HG03457 (cell line): ENCODE measurements at regions not wholly inside any gene's neighbourhood (a gene's known extent, or its start where the extent isn't known, plus 50 kb on each side); places are given as distances from the start of the nearest gene placed in this dataset.
"Not testable (repeated sequence)": the region's sequence is repeated elsewhere in the genome, so short reads cannot be mapped to it uniquely, and the experiment has no call there.

Experiments
- ATAC-seq: cut with Tn5 transposase; IDR thresholded peaks from one replicate; pipeline ENCODE4 v1.9.1; 2021; ENCODE audit warnings: moderate number of reproducible peaks; ENCODE audit not compliant: unreplicated experiment

DNA sequence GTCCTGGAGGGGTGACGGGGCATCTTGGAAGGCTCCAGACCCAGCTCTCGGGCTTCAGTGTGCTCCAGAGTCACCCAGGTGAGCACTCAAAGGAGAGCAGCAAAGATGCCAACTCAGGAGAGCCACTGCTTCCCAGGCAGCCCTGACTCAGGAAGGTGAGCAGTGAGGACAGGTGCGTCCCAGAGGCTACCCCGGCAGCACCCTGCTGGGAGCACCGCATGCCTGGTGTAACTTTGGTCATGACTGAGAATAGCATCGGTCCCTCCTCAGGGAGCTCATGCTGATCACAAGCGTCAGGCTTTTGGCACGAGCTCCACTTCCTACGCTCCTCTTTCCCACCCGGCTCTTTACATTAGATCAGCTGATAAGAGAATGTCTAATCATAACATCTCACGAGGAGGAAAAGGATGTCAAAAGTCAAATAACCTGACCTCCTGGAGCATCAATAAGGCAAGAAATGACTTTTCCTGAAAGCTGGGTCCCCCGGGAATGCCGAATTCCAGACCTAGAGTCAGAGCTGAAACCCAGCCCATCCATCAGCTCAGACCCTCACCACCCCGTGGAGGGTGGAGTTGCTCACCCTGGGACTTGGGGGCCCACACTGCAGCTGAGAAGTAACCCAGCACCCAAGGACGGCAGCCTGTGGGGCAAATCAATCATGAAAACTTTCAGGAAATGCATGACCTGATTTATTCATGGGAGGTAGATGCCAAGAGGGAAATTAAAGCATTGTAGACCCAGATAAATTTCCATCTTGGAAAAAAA lies 248.8 kb downstream of the ACKR3 start:
- ATAC-seq, result no peak

DNA sequence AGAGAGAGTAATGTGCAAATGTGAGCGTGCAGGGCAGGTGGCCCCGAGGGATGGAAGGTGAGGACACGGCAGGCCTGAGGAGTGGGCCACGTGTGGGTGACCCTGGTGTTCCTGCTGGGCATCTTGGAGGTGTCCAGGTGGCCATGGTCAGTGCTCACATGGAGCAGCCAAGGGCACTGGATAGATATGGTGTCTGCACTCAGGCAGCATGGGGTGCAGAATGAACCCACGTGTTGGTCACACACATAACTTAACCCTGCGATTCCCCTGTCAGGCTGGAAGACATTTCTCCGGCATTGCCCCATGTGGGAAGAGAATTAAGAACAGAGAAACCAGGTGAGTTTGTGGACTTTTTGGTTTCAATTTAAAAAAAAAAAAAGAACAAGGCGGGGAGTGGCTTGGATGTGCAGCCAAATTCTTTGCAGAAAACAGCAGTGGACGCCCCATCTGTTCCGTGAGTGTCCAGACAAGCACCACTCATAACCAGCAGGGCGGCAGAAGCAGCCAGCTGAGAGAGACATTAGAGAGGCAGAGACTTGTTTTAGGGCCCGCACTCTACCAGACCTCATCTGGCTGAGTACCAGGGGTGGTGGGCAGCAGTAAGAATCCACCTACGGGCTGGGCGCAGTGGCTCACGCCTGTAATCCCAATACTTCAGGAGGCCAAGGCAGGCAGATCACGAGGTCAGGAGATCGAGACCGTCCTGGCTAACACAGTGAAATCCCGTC lies 249.8 kb downstream of the ACKR3 start:
- no peak for ATAC-seq

- ATAC-seq, result no peak
These were observed 251.2 kb downstream of the ACKR3 start for GRCh38 chr2:236820763-236821344.

DNA sequence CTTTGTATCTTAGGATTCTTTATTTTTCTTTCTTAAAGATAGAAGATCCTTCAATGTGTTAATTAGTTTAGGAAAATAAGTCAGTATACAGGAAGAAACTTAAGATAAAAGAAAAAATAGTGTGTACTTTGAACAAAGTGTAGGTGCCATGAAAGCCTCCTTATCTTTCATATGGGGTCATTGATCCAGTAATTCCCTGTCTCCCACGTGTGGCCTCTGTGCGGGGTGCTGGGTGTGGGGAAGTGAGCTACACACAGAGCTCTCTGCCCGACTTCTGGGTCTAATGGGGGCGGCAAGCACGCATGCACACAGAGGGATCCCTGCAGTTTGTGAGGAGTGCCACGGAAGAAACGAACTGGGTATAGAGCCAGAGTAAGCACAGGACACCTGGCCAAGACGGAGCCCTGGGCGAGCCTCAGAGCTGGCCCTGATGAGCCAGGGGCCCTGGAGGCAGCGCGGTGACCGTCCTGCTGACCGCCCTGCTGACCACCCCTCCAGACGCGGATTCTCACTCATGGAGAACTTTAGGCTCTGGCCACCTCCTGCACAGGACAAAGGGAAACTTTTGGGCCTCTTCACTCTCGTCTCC lies 253.5 kb downstream of the ACKR3 start:
- no peak for ATAC-seq

DNA sequence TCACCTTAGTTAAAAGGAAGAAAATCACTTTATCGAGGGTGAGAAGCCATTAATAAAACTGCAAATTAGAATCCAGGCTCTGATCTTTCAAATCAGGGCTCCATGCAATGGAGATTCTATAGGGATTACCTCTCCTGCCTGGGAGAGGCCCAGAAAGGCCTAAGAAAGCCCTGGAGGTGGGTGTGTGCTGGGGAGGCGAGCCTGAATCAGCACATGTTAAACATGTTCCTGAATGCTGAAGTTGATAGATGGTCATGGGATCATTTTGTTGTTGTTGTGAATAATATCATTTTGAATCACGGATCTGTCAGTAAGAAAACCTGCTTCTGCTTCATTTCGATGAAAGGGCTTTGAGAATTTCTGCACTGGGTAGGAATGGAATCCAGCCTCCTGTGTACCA lies 254.3 kb downstream of the ACKR3 start:
- no peak for ATAC-seq

- ATAC-seq, result no peak
These were observed 255.2 kb downstream of the ACKR3 start for GRCh38 chr2:236824836-236825235.

DNA sequence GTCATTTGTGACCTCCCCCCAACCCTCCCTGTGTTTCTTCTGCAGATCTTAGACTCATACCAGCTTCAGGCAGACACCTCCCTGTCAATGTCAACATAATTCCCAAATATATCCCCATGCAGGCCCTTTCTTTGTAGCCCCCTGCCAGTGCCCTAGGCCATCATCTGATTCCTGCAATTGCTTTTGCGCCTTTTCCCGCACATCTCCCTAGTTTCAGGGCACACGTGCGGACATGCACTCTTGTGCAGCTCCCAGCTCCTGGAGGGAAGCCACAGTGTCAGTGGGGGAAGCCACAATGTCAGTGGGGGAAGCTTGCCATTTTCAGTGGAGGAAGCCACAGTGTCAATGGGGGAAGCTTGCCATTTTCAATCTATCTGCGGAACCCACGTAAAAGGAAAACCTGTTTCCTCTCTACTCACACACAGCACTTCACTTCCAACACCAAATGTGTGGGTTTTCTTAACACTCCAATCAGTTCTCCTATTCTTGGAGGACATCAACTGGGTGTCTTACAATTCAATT lies 256.4 kb downstream of the ACKR3 start:
- no peak for ATAC-seq

DNA sequence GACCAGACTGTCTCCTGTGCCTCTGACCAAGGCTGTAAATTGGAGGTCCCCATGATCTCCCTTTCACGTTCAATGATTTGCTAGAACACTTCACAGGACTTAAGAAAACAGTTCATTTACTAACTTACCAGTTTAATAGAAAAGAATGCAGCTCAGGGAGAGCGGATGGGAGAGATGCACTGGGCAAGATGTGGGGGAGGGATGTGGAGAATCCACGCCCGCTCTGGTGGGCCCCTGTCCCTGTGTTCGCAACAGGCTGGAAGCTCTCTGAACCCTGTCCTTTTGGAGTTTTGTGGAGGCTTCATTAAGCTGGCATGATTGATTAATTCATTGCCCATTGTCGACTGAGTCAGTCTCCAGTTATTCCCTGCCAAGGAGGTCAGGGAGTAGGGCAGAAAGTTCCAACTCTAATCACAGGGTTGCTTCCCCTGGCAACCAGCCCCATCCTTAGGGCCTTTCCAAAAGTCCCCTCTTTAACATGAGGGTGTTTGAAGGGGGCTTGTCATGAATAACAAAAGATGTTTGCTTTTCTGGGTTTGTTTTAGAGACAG lies 257.1 kb downstream of the ACKR3 start:
- no peak for ATAC-seq

- ATAC-seq, result no peak
These were observed 257.7 kb upstream of the COPS8 start for GRCh38 chr2:236827997-236828396.

- ATAC-seq, result no peak
These were observed 256.9 kb upstream of the COPS8 start for GRCh38 chr2:236828820-236829219.

GRCh38 chr2:236830926-236831325 lies 254.8 kb upstream of the COPS8 start:
- no peak for ATAC-seq

DNA sequence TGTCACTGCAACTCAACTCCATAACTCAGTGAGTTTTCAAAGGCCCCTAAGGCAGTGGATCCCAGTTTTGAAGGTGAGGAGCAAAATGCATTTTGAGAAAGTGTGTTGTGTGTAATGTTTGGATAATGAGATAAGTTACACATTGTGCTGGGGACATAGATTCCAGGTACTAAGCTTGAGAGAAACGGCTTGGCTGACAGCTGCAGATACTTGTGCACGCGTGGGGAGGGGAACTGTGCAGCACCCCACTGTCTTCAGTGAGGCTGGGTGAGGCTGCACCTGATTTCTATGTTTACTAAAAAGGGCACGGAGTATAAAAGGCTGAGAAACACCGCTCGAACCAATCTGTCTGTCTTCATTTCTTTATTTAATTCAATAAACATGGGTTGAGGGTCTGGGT lies 254.0 kb upstream of the COPS8 start:
- no peak for ATAC-seq

DNA sequence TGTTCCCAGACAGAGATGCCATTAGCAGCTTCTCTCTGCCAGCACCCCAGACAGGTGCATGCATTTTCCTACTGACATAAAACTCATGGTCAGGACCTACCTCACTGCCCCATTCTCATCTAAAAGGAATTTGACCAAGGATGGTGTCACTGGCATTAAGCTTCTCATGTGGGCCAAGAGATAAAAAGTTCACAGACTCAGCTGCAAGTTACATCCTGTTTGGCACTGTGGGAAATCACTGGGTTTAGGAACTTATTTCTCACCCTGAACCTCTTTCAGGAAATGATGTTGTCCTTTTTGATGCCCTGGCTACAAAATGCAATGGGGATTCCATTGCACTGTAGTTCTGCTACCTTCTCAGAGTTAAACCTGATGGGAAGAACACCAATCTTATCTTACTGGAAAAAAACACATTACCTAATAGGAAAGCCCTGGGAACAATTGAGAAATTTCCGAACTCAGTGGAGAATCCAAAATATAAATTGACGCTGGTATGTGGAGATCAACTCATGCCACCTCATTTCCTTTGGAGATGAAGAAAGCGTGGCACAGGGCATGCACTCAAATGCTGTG lies 252.1 kb upstream of the COPS8 start:
- no peak for ATAC-seq

- no peak for ATAC-seq
These were observed 251.4 kb upstream of the COPS8 start for GRCh38 chr2:236834284-236834683.

GRCh38 chr2:236835307-236836024 lies 250.2 kb upstream of the COPS8 start:
- no peak for ATAC-seq

GRCh38 chr2:236836028-236836427 lies 249.7 kb upstream of the COPS8 start:
- ATAC-seq, result not testable (repeated sequence)

- no peak for ATAC-seq
These were observed 245.5 kb upstream of the COPS8 start for GRCh38 chr2:236840215-236840614.

- ATAC-seq, result no peak
These were observed 244.8 kb upstream of the COPS8 start for GRCh38 chr2:236840857-236841256.

DNA sequence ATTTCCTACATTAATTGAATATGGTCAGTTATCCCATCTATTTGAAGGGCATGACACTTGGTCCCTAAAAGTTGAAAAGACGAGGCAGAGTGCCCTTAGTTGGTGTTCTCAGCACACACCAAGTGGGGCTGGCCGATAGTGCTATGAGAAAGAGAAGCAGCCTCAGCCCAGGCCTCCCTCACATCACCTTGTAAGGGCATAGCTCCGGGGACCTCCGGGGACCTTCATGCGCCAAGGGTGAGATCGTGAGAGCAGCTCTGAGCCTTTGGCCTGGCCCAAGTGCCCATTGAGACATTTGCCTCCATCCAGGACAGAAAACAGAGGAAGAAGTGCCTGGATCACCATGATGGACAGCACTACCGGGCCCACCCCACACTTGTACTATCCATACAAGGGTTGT lies 244.3 kb upstream of the COPS8 start:
- ATAC-seq, result no peak
